ENCODE measurements at regions not wholly inside any gene's neighbourhood (a gene's known extent, or its start where the extent isn't known, plus 50 kb on each side); places are given as distances from the start of the nearest gene placed in this dataset.

- no peak for DNase-seq
Measured at GRCh38 chr2:7969756-7970515, 711.9 kb upstream of the ID2 start.

GRCh38 chr2:7971248-7971647, 710.6 kb upstream of the ID2 start:
- DNase-seq, result no peak

GRCh38 chr2:7971841-7972240, 710.0 kb upstream of the ID2 start:
- no peak for DNase-seq

DNA sequence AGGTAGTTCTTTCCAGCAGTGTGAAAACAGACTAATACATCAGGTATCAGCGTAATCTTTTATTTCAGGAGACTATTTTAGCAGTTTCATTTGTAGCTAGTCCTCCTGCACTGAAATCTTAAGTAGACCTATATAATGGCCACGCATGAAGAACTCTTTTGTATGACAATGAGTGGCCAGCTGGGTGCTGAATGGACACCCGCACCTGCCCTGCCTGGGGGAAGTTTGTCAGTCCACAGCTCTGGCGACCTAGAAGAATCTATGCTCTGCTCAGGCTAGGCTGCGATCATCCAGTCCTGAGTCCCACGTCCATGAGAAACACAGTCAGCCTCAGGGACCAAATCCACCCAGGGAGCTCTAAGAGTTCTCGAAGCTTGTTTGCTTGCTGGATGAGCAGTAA, 709.2 kb upstream of the ID2 start:
- no peak for DNase-seq

- no peak for DNase-seq
Measured at GRCh38 chr2:7973801-7974480, 707.9 kb upstream of the ID2 start.

DNA sequence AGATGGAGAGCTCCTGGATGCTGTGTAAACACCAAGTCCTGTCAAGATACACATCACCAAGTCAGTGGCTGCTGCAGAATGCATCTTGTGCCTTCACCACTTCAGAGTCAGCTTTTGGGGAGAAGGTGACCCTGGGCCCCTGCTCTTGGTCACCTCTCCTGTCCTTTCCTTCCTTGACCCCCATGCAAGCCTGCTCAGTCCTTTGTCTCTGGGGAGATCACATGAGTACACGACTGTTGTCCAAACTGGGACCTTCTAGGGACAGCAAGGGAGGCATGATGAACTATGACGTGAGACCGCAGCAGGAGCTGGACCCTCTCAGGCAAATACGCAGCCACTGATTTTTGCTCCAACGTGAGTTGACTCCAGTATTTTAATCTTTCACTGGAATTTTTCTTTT, 706.9 kb upstream of the ID2 start:
- DNase-seq, result no peak

DNA sequence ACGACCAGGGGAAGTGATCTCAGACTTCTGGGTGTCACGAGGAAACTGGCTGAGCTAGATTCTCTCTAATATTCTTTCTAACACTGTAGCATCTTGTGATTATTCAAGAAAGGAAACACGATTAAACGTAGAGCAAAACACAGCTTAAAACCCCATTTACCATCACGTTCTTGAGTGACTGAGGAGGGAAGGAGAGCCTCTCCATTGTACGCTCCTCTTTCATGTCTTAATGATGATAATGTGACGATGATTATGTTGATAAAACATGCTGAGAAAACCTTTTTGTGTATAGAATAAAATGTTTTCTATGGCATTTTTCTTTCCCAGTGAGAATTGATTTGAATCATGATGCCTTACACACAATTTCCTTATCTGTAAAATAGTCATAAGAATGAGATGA, 705.6 kb upstream of the ID2 start:
- peak; percentile 72 to 85 for DNase-seq

GRCh38 chr2:7977981-7978380, 703.9 kb upstream of the ID2 start:
- DNase-seq, result no peak

DNA sequence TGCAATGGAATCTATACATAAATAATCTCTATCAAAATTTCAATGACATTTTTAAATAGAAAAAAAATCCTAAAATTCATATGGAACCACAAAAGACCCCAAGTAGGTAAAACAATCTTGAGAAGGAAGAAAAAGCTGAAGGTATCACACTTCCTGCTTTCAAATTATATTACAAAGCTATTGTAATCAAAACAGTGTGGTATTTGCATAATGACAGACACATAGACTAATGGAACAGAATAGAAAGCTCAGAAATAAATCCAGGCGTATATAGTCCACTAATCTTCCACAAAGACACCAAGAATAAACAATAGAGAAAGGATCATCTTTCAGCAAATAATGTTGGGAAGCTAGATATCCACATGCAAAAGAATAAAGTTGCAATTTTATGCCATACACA, 699.8 kb upstream of the ID2 start:
- DNase-seq, result no peak

DNA sequence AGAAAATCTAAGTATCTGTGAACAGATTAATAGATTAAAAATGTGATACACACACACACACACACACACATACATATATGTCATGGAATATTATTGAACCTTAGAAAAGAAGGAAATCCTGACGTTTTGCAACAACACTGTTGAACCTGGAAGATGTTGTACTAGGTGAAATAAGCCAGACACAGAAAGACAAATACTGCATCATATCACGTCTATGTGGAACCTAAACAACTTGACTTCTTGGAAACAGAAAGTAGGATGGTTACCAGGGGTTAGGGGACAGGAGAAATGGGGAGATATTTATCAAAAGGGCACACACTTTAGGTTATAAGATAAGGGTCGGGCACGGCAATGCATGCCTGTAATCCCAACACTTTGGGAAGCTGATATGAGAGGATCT, 698.4 kb upstream of the ID2 start:
- DNase-seq, result no peak

- DNase-seq, result no peak
Measured at GRCh38 chr2:7983912-7984311, 697.9 kb upstream of the ID2 start.

DNA sequence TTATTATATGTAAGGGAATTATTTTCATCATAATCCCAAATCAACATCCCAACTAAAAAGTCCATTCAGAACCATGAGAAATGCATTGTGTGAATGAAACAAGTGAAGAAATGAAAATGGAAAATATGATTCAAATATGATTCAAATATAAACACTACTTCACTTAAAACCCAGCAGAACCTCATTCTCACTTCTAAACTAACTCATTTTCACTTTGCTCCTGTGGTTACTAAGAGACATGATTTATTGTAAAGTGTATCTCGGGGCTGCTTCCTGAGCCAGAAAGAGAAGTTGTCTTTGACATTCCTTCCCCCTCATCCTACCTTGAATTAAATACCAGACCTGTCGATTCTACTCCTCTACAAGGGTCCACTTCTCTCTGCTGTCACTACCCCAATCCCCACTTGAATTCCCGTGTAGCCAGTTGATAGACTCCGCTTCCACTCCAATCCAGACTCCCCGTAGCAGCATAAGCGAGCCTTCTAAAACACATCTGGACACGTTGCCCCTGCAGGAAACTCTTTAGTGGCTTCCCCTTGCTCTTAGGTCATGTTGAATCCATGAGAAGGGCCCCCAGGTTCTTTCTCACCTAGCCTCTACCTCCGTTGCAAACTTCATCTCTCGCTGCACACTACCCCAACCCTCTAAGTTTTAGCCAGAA, 697.0 kb upstream of the ID2 start:
- no peak for DNase-seq

GRCh38 chr2:7986431-7986830, 695.4 kb upstream of the ID2 start:
- no peak for DNase-seq

DNA sequence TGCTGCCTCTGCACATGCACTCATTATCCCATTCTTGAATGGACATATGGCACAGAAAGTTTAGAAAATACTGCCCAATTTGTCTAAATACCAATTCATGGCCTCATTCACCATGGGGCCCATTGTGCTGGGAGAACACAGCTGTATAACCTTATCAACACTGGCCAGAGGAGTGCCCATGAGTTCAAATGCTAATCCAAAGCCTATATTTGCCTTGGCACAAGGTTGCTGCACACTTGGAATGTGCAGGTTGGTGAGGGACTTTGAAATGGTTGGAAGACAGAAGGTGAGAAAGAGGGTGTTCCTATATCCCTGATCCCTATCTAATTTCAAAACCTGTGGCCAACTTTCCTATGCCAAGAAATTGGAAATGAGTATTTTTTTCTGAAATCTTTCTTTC, 693.9 kb upstream of the ID2 start:
- DNase-seq, result no peak

- DNase-seq, result no peak
Measured at GRCh38 chr2:7988440-7988839, 693.4 kb upstream of the ID2 start.

GRCh38 chr2:7989823-7990222, 692.0 kb upstream of the ID2 start:
- no peak for DNase-seq

DNA sequence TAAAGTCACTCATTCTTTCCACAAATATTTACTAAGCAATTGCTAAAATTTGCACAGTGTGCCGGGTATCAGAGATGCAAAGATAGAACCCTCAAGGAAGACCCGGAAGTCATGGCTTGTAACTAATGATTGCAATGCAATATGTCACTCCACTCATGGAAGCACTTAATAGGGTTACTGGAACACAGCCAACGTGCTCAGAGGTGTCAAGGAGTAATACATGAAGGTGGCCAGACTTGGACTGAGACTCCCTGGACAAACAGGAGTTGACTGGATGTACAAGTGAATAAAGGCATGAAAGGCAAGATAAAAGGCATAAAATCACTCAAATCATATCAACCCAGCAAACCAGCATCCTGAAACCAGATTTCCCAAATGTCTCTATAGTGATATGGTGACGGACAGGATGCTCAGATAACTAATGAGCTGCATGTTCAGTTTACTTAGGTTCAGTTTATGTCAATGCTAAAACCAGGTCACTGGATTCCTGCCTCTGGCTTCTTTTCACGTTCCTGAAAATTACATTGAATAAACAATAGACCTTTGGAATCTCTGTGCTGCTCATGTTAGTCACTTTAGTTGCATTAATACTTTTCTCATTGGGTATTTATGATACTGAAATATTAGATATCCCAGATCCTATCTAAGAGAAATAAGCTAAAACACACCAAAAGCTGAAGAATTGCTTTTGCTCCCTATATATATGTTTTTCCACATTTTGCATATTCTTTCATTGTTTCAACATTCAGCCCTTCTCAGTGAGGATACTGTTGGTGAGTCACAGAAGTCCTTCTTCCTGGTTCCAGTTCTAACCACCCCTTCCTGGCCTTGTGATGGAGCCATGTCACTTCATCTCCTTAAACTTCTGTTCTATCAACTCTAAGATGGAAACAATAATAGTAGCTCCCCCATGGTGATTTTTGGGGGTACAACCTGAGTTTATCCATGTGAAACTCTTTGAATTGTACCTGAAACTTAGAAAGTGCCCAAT, 688.9 kb upstream of the ID2 start:
- DNase-seq, result no peak

GRCh38 chr2:7994397-7994951, 687.4 kb upstream of the ID2 start:
- no peak for DNase-seq

- no peak for DNase-seq
Measured at GRCh38 chr2:7997279-7997678, 684.6 kb upstream of the ID2 start.

DNA sequence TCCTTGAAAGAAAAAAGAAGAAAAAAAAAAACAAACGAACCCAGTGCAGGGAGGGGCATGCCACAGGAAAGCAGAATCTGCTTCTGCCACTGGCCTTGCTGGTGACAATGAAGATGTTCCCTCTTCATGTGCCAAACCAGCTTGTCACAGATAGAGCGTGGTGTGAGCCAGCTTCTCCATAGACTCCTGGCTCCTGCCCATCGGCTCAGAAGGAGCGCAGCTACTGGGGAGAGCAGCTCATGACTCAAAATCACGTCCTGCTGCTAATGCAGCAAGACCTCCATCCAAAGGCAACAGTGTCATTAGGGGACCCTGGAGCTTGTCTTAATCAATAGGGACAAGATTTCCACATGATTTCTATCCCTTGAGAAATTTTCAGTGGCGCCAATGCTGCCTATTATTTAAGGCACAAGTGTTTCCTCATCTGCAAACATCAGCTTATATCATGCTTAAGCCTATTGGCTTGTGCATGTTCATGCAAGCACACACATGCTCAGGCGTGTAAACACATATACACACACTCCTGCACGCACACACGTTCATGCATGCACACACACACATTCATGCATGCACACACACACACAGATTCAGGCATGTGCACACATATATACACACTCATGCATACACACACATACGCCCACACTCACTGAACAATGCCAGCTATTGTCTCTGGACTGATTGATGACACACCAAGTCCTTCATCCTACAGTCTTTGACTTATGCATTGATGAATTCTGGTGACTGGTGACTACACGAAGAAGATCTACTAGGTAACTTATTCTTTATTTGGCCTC, 682.0 kb upstream of the ID2 start:
- no peak for DNase-seq

DNA sequence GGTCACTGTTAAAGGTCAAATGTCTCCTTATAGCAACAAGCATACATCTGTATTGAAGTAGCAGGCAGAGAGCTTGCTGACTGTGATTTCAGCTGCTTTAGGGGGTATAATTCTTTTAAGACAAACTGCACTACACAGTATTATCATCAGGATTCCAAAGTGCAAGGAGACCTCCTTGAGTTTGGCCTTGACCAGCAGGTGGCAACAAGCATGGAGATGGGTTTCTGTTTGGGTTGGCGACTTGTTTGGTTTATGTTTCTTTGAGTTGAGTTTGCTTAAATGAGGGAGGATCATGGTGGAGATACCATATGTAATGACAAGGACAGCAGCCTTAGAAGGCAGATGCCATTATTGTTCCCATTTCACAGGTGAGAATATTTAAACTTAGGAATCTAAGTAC, 681.0 kb upstream of the ID2 start:
- DNase-seq, result no peak

Measured in right lung (tissue), 2 donors.